ENCODE measurements at regions not wholly inside any gene's neighbourhood (a gene's known extent, or its start where the extent isn't known, plus 50 kb on each side); places are given as distances from the start of the nearest gene placed in this dataset.

- no peak for TF ChIP-seq POLR2AphosphoS5 (IDR thresholded peaks at IDR 0.05)
- TF ChIP-seq CTCF (IDR thresholded peaks at IDR 0.05) = no peak
- TF ChIP-seq POLR2A (IDR thresholded peaks at IDR 0.05; ENCODE audit: low read depth) = no peak
- no peak for TF ChIP-seq EP300 (IDR thresholded peaks at IDR 0.05)
- Histone ChIP-seq H3K9me3 (no peaks in the 10 kb centered on the region), H3K27ac (replicated peaks in 1 of 4) (no peak overlapping the region), H3K27me3 (no peaks in the 10 kb centered on the region), H3K36me3 (no peaks in the 10 kb centered on the region), H3K4me3 (no peak overlapping the region), H3K4me1 (no peaks in the 10 kb centered on the region)
- intact Hi-C loops (cut with DNase I) = no loop called here
- DNase-seq (ENCODE audit: extremely low spot score) = no peak
- WGBS = 48% methylated on average over 2 of the region's 2 CpGs
These were observed 472.0 kb downstream of the ARAP2 start for GRCh38 chr4:35772291-35772690.

DNA sequence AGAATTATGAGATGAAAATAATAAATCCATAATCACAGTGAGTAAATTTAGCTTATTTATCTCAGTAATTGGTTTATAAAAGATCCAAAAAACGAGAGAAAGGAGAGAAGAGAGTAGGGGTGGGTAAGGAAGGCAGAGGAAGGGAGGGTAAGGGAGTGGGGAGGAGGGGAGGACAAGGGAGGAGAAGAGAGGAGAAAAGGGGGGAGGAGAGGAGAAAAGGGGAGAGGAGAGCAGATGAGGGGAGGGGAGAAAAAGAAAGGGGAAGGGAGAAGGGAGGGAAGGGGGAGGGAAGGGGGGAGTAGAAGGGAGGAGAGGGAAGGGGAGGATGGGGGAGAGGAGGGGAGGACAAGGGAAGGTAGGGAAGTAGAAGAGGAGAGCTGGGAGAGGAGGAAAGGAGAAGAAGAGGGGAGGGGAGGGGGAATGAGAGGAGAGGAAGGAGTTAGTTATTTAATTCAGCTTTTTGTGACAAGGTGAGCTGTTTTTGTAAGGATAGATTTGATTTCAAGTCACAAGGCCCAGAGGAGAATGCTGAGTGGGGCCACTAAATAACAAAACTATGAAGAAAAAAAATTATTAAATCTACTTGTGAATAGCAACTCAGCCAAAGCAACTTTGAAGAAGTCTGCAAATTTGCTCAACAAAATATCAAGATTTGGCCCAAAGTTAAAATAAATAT lies 454.3 kb downstream of the ARAP2 start:
- TF ChIP-seq POLR2AphosphoS5 (IDR thresholded peaks at IDR 0.05) (no peak), EP300 (IDR thresholded peaks at IDR 0.05) (no peak), POLR2A (IDR thresholded peaks at IDR 0.05; ENCODE audit: low read depth) (no peak), CTCF (IDR thresholded peaks at IDR 0.05) (no peak)
- no peak overlapping the region for H3K4me3 ChIP-seq
- WGBS = 53% methylated on average over 1 of the region's 1 CpG
- no peaks in the 10 kb centered on the region for H3K4me1 ChIP-seq
- no peaks in the 10 kb centered on the region for H3K27me3 ChIP-seq
- no peaks in the 10 kb centered on the region for H3K36me3 ChIP-seq
- no peak overlapping the region for H3K27ac ChIP-seq (replicated peaks in 1 of 4)
- intact Hi-C loops (cut with DNase I) = no loop called here
- DNase-seq (ENCODE audit: extremely low spot score) = no peak
- peaks cover 0 to 6% (median 0%) of the 10 kb centered on the region in 4 donors for H3K9me3 ChIP-seq

GRCh38 chr4:35793045-35793722 lies 451.1 kb downstream of the ARAP2 start:
- no peak overlapping the region for H3K4me3 ChIP-seq

GRCh38 chr4:35793766-35794165 lies 450.5 kb downstream of the ARAP2 start:
- 90% methylated on average over 1 of the region's 1 CpG for WGBS
- H3K27me3 ChIP-seq = no peaks in the 10 kb centered on the region
- no peak for TF ChIP-seq POLR2A (IDR thresholded peaks at IDR 0.05; ENCODE audit: low read depth)
- no peak for TF ChIP-seq POLR2AphosphoS5 (IDR thresholded peaks at IDR 0.05)
- no peak for TF ChIP-seq CTCF (IDR thresholded peaks at IDR 0.05)
- no peak for TF ChIP-seq EP300 (IDR thresholded peaks at IDR 0.05)
- H3K4me3 ChIP-seq = no peak overlapping the region
- intact Hi-C loops (cut with DNase I) = no loop called here
- H3K27ac ChIP-seq (replicated peaks in 1 of 4) = no peak overlapping the region
- DNase-seq (ENCODE audit: extremely low spot score) = no peak
- H3K4me1 ChIP-seq = no peaks in the 10 kb centered on the region
- H3K9me3 ChIP-seq = peaks cover 0 to 12% (median 4%) of the 10 kb centered on the region in 4 donors
- no peaks in the 10 kb centered on the region for H3K36me3 ChIP-seq

More at GRCh38 chr4:35793045-35793722, 451.1 kb downstream of the ARAP2 start:
- Histone ChIP-seq H3K9me3 (peaks cover 0 to 12% (median 4%) of the 10 kb centered on the region in 4 donors), H3K27ac (replicated peaks in 1 of 4) (no peak overlapping the region), H3K36me3 (no peaks in the 10 kb centered on the region), H3K4me1 (no peaks in the 10 kb centered on the region), H3K27me3 (no peaks in the 10 kb centered on the region)
- WGBS = 73% methylated on average over 1 of the region's 1 CpG
- no peak for DNase-seq (ENCODE audit: extremely low spot score)
- intact Hi-C loops (cut with DNase I) = no loop called here
- TF ChIP-seq EP300 (IDR thresholded peaks at IDR 0.05) (no peak), CTCF (IDR thresholded peaks at IDR 0.05) (no peak), POLR2A (IDR thresholded peaks at IDR 0.05; ENCODE audit: low read depth) (no peak), POLR2AphosphoS5 (IDR thresholded peaks at IDR 0.05) (no peak)
